HEK293T (cell line): ENCODE measurements at regions not wholly inside any gene's neighbourhood (a gene's known extent, or its start where the extent isn't known, plus 50 kb on each side); places are given as distances from the start of the nearest gene placed in this dataset.
A peak's percentile ranks its signal among the peaks of the same experiment; 100 is the strongest.

Source experiments
- BHLHE40 ChIP-seq: fragments of 450-650 bp; IDR thresholded peaks from 2 replicates; pipeline ENCODE4 v1.6.1; 2016; ENCODE audit warnings: mild to moderate bottlenecking, moderate library complexity, borderline replicate concordance
- FOXM1 ChIP-seq: fragments of 450-650 bp; IDR thresholded peaks from 2 replicates; pipeline ENCODE4 v1.6.1; 2017; ENCODE audit warnings: mild to moderate bottlenecking, borderline replicate concordance
- L3MBTL2 ChIP-seq: fragments of 450-650 bp; conservative IDR thresholded peaks from 2 replicates; pipeline ENCODE4 v1.6.1; 2016; ENCODE audit warnings: mild to moderate bottlenecking
- LEF1 ChIP-seq: fragments of 450-650 bp; IDR thresholded peaks from 2 replicates; pipeline ENCODE4 v1.6.1; 2017; ENCODE audit warnings: mild to moderate bottlenecking, borderline replicate concordance
- PKNOX1 ChIP-seq: fragments of 450-650 bp; IDR thresholded peaks from 2 replicates; pipeline ENCODE4 v1.6.1; 2016

- TF ChIP-seq FOXM1 (no peak), BHLHE40 (no peak), PKNOX1 (peak; percentile 64), LEF1 (no peak), L3MBTL2 (no peak)
Measured at GRCh38 chr2:65813631-65814173, 381.3 kb upstream of the SPRED2 start.
